ENCODE measurements at regions not wholly inside any gene's neighbourhood (a gene's known extent, or its start where the extent isn't known, plus 50 kb on each side); places are given as distances from the start of the nearest gene placed in this dataset.

- no peaks in the 10 kb centered on the region for H3K36me3 Mint-ChIP-seq (ENCODE audit: low read depth, unreplicated experiment)
- Histone ChIP-seq H2AFZ (ENCODE audit: low read depth, low read length) (no peak overlapping the region), H3K27ac (ENCODE audit: low read depth, low read length) (no peak overlapping the region), H3K4me1 (ENCODE audit: insufficient read depth, low read length) (no peaks in the 10 kb centered on the region), H3K9me3 (ENCODE audit: insufficient read depth, low read depth, low read length) (peaks cover 6% of the 10 kb centered on the region), H3K4me3 (ENCODE audit: insufficient read depth, low read depth, low read length) (no peak overlapping the region), H3K4me2 (ENCODE audit: low read length) (no peak overlapping the region), H4K20me1 (ENCODE audit: insufficient read depth, low read length) (no peaks in the 10 kb centered on the region), H3K79me2 (ENCODE audit: insufficient read depth, low read length) (no peaks in the 10 kb centered on the region), H3K9ac (ENCODE audit: low read length) (no peak overlapping the region), H3K27me3 (ENCODE audit: insufficient read depth, low read length) (no peaks in the 10 kb centered on the region), H3K36me3 (ENCODE audit: insufficient read depth, low read length) (no peaks in the 10 kb centered on the region)
- TF ChIP-seq, protein P1, sequence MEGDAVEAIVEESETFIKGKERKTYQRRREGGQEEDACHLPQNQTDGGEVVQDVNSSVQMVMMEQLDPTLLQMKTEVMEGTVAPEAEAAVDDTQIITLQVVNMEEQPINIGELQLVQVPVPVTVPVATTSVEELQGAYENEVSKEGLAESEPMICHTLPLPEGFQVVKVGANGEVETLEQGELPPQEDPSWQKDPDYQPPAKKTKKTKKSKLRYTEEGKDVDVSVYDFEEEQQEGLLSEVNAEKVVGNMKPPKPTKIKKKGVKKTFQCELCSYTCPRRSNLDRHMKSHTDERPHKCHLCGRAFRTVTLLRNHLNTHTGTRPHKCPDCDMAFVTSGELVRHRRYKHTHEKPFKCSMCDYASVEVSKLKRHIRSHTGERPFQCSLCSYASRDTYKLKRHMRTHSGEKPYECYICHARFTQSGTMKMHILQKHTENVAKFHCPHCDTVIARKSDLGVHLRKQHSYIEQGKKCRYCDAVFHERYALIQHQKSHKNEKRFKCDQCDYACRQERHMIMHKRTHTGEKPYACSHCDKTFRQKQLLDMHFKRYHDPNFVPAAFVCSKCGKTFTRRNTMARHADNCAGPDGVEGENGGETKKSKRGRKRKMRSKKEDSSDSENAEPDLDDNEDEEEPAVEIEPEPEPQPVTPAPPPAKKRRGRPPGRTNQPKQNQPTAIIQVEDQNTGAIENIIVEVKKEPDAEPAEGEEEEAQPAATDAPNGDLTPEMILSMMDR (IDR thresholded peaks at IDR 0.05; ENCODE audit: insufficient read depth, low read depth, low read length), result no peak
- TF ChIP-seq EZH2 (IDR thresholded peaks at IDR 0.05; ENCODE audit: insufficient read depth, low read length), result no peak
- H3K4me3 Mint-ChIP-seq (ENCODE audit: unreplicated experiment), result no peak overlapping the region
- H3K27me3 Mint-ChIP-seq (ENCODE audit: low read depth, unreplicated experiment), result no peaks in the 10 kb centered on the region
- H3K27ac Mint-ChIP-seq (ENCODE audit: unreplicated experiment), result no peak overlapping the region
- no peaks in the 10 kb centered on the region for H3K4me1 Mint-ChIP-seq (ENCODE audit: low read depth, unreplicated experiment)
- FAIRE-seq, result no peak
- H3K9me3 Mint-ChIP-seq (ENCODE audit: unreplicated experiment), result peaks cover 19% of the 10 kb centered on the region
- DNase-seq (ENCODE audit: low read depth), result no peak
Observed at GRCh38 chr12:130083002-130083401, 79.3 kb upstream of the FZD10 start.

DNA sequence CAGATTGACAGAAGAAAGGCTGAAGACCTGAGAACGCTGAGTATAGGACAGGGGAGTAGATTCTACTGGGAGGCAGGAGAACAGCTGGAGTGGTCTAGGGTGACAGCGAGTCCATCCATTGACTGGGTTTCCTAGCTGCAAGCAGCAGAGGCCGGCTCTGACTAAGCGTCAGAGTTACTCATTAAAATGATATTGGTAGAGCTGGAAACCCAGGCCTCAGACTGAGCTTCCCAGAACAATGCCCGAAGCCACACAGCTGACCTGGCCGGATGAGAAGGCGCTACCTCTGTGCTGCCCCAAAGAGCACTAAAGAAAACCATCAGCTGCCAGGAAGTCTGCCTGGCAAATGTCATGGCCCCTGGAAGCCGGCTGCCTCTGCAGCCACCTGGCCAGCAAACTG, 78.5 kb upstream of the FZD10 start:
- Histone ChIP-seq H3K27me3 (ENCODE audit: insufficient read depth, low read length) (no peaks in the 10 kb centered on the region), H3K27ac (ENCODE audit: low read depth, low read length) (no peak overlapping the region), H2AFZ (ENCODE audit: low read depth, low read length) (no peak overlapping the region), H3K36me3 (ENCODE audit: insufficient read depth, low read length) (no peaks in the 10 kb centered on the region), H3K4me3 (ENCODE audit: insufficient read depth, low read depth, low read length) (no peak overlapping the region), H3K9ac (ENCODE audit: low read length) (no peak overlapping the region), H3K4me2 (ENCODE audit: low read length) (no peak overlapping the region), H4K20me1 (ENCODE audit: insufficient read depth, low read length) (no peaks in the 10 kb centered on the region), H3K9me3 (ENCODE audit: insufficient read depth, low read depth, low read length) (peaks cover 6% of the 10 kb centered on the region), H3K79me2 (ENCODE audit: insufficient read depth, low read length) (no peaks in the 10 kb centered on the region), H3K4me1 (ENCODE audit: insufficient read depth, low read length) (no peaks in the 10 kb centered on the region)
- TF ChIP-seq, protein P1 (IDR thresholded peaks at IDR 0.05; ENCODE audit: insufficient read depth, low read depth, low read length), result no peak
- TF ChIP-seq EZH2 (IDR thresholded peaks at IDR 0.05; ENCODE audit: insufficient read depth, low read length), result no peak
- Mint-ChIP-seq H3K27ac (ENCODE audit: unreplicated experiment) (no peak overlapping the region), H3K36me3 (ENCODE audit: low read depth, unreplicated experiment) (no peaks in the 10 kb centered on the region), H3K27me3 (ENCODE audit: low read depth, unreplicated experiment) (no peaks in the 10 kb centered on the region), H3K4me3 (ENCODE audit: unreplicated experiment) (no peak overlapping the region), H3K4me1 (ENCODE audit: low read depth, unreplicated experiment) (no peaks in the 10 kb centered on the region), H3K9me3 (ENCODE audit: unreplicated experiment) (peaks cover 18% of the 10 kb centered on the region)
- DNase-seq (ENCODE audit: low read depth) (no peak), FAIRE-seq (no peak)

DNA sequence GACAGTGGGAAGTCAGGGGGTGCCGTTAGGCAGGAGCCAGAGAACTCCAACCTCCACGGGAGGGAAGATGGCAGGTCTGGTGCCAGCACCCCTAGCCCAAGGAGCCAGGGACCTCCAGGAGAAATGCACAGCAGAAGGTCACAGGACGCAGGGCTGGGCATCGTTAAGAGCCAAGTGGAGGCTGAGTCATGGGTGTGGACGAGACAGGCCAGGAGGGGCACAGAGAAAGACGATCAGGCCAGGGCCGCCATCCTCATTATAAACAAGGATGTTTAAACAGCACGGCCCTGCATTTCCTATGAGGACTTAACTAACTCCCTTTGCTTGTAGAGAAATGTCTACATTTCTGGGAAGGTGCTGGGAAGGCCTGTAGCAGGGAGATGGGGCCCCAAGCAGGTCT, 77.9 kb upstream of the FZD10 start:
- no peak overlapping the region for H2AFZ ChIP-seq (ENCODE audit: low read depth, low read length)
- Mint-ChIP-seq H3K27me3 (ENCODE audit: low read depth, unreplicated experiment) (no peaks in the 10 kb centered on the region), H3K36me3 (ENCODE audit: low read depth, unreplicated experiment) (no peaks in the 10 kb centered on the region), H3K4me1 (ENCODE audit: low read depth, unreplicated experiment) (no peaks in the 10 kb centered on the region), H3K9me3 (ENCODE audit: unreplicated experiment) (peaks cover 16% of the 10 kb centered on the region), H3K27ac (ENCODE audit: unreplicated experiment) (no peak overlapping the region), H3K4me3 (ENCODE audit: unreplicated experiment) (no peak overlapping the region)
- H4K20me1 ChIP-seq (ENCODE audit: insufficient read depth, low read length), result no peaks in the 10 kb centered on the region
- TF ChIP-seq, protein P1 (IDR thresholded peaks at IDR 0.05; ENCODE audit: insufficient read depth, low read depth, low read length), result no peak
- TF ChIP-seq EZH2 (IDR thresholded peaks at IDR 0.05; ENCODE audit: insufficient read depth, low read length), result no peak
- H3K27me3 ChIP-seq (ENCODE audit: insufficient read depth, low read length), result no peaks in the 10 kb centered on the region
- no peak overlapping the region for H3K4me2 ChIP-seq (ENCODE audit: low read length)
- FAIRE-seq (no peak), DNase-seq (ENCODE audit: low read depth) (no peak)
- H3K9ac ChIP-seq (ENCODE audit: low read length), result no peak overlapping the region
- no peaks in the 10 kb centered on the region for H3K79me2 ChIP-seq (ENCODE audit: insufficient read depth, low read length)
- H3K36me3 ChIP-seq (ENCODE audit: insufficient read depth, low read length), result no peaks in the 10 kb centered on the region
- H3K4me1 ChIP-seq (ENCODE audit: insufficient read depth, low read length), result no peaks in the 10 kb centered on the region
- no peak overlapping the region for H3K27ac ChIP-seq (ENCODE audit: low read depth, low read length)
- no peak overlapping the region for H3K4me3 ChIP-seq (ENCODE audit: insufficient read depth, low read depth, low read length)
- peaks cover 6% of the 10 kb centered on the region for H3K9me3 ChIP-seq (ENCODE audit: insufficient read depth, low read depth, low read length)
